GM12891 (cell line): ENCODE measurements at regions not wholly inside any gene's neighbourhood (a gene's known extent, or its start where the extent isn't known, plus 50 kb on each side); places are given as distances from the start of the nearest gene placed in this dataset.

Source experiments
- POLR2A ChIP-seq: IDR thresholded peaks from 2 replicates; pipeline ENCODE4 v1.6.1; 2011; ENCODE audit warnings: low read depth, low read length, control low read depth
- TAF1 ChIP-seq: IDR thresholded peaks from 2 replicates; pipeline ENCODE4 v1.6.1; 2011; ENCODE audit warnings: low read depth, low read length, control low read depth

GRCh38 chr16:50467943-50468748, 80.0 kb upstream of the NKD1 start:
- TF ChIP-seq POLR2A (no peak), TAF1 (no peak)
